ENCODE measurements at regions not wholly inside any gene's neighbourhood (a gene's known extent, or its start where the extent isn't known, plus 50 kb on each side); places are given as distances from the start of the nearest gene placed in this dataset.
"Not testable (repeated sequence)": the region's sequence is repeated elsewhere in the genome, so short reads cannot be mapped to it uniquely, and the experiment has no call there.

- 77% methylated on average over 6 of the region's 21 CpGs for WGBS (ENCODE audit: insufficient coverage, low lambda C conversion rate)
- Histone ChIP-seq H3K9me3 (ENCODE audit: control insufficient read depth, low read depth, low read length) (no peaks in the 10 kb centered on the region), H3K36me3 (ENCODE audit: control insufficient read depth, insufficient read depth, low read length) (no peaks in the 10 kb centered on the region), H3K27ac (ENCODE audit: low read length) (no peak overlapping the region), H3K27me3 (ENCODE audit: control insufficient read depth, insufficient read depth, low read length) (no peaks in the 10 kb centered on the region), H3K4me3 (ENCODE audit: low read length) (no peak overlapping the region), H3K4me1 (ENCODE audit: control insufficient read depth, insufficient read depth, low read length) (peaks cover 4% of the 10 kb centered on the region)
- DNase-seq = peak in 1 of 2 donors; percentile 28
These were observed 207.3 kb upstream of the APCDD1 start for GRCh38 chr18:10247021-10247741.

DNA sequence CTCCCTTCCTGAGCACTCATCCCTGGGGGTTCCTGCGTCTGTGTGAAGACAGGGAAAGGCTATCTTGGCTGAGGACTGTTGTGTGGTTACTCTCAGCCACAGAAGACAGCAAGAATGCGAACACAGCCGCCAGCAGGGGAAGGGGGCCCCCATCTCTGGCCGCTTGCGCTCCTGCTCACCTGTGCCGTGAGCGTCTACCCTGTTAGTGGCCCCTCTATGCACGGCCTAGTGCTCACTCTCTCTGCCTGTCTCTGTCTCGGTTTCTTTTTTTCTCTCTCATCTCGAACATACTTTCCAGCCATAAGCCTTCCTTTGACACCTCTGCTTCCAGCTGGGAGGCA lies 206.7 kb upstream of the APCDD1 start:
- no peak for DNase-seq
- Histone ChIP-seq H3K27ac (ENCODE audit: low read length) (no peak overlapping the region), H3K4me3 (ENCODE audit: low read length) (no peak overlapping the region), H3K9me3 (ENCODE audit: control insufficient read depth, low read depth, low read length) (no peaks in the 10 kb centered on the region), H3K27me3 (ENCODE audit: control insufficient read depth, insufficient read depth, low read length) (no peaks in the 10 kb centered on the region), H3K4me1 (ENCODE audit: control insufficient read depth, insufficient read depth, low read length) (peaks cover 4% of the 10 kb centered on the region), H3K36me3 (ENCODE audit: control insufficient read depth, insufficient read depth, low read length) (no peaks in the 10 kb centered on the region)
- 100% methylated on average over 2 of the region's 10 CpGs for WGBS (ENCODE audit: insufficient coverage, low lambda C conversion rate)

DNA sequence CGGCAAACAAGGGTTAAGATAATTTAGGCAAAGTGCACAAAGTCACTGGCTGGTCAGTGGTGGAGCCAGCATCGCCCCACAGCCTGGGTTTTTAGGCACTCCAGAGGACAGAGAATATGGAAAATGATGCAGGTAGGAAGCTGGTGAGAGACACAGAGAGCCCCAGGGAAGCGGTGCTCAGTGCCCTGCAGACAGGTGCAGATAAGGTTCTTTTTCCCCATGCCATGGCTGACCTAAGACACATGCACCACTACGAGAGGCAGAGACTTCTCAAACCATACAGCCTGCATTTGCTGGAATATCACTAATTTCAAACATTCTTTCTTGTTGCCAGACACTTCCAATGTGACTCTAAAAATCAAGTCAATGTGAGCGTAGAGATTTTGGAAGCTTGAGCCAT lies 205.7 kb upstream of the APCDD1 start:
- H3K27me3 ChIP-seq (ENCODE audit: control insufficient read depth, insufficient read depth, low read length) = no peaks in the 10 kb centered on the region
- no peak for DNase-seq
- H3K4me1 ChIP-seq (ENCODE audit: control insufficient read depth, insufficient read depth, low read length) = peaks cover 4% of the 10 kb centered on the region
- no peaks in the 10 kb centered on the region for H3K9me3 ChIP-seq (ENCODE audit: control insufficient read depth, low read depth, low read length)
- no peak overlapping the region for H3K4me3 ChIP-seq (ENCODE audit: low read length)
- no peak overlapping the region for H3K27ac ChIP-seq (ENCODE audit: low read length)
- H3K36me3 ChIP-seq (ENCODE audit: control insufficient read depth, insufficient read depth, low read length) = no peaks in the 10 kb centered on the region
- WGBS (ENCODE audit: insufficient coverage, low lambda C conversion rate) = no CpG with 5 or more reads among the region's 5 CpGs

- peaks cover 4% of the 10 kb centered on the region for H3K4me1 ChIP-seq (ENCODE audit: control insufficient read depth, insufficient read depth, low read length)
- no peak overlapping the region for H3K4me3 ChIP-seq (ENCODE audit: low read length)
- no peaks in the 10 kb centered on the region for H3K36me3 ChIP-seq (ENCODE audit: control insufficient read depth, insufficient read depth, low read length)
- WGBS (ENCODE audit: insufficient coverage, low lambda C conversion rate) = no CpG with 5 or more reads among the region's 3 CpGs
- no peak overlapping the region for H3K27ac ChIP-seq (ENCODE audit: low read length)
- no peak for DNase-seq
- H3K9me3 ChIP-seq (ENCODE audit: control insufficient read depth, low read depth, low read length) = no peaks in the 10 kb centered on the region
- H3K27me3 ChIP-seq (ENCODE audit: control insufficient read depth, insufficient read depth, low read length) = no peaks in the 10 kb centered on the region
These were observed 205.2 kb upstream of the APCDD1 start for GRCh38 chr18:10249270-10249669.

DNA sequence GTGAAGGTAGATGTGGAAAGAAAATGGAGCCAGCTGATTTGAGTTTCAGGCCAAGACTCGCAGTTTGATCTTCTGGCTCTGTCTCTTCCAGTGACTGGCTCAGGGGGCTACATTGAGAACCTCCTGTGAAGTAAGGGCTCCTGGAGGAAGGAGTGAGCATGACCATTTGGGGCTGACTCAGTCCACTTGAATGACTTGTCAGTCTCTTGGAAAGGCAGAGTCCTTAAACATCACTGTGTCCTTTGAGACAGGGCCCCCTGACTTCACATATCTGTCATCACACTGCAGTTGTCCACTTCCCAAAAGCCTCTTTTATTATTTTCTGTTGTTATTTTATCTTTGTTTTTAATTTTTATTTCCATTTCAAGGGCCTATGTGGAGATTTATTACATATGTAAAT lies 204.6 kb upstream of the APCDD1 start:
- WGBS (ENCODE audit: insufficient coverage, low lambda C conversion rate) = no CpG with 5 or more reads among the region's 1 CpG
- Histone ChIP-seq H3K9me3 (ENCODE audit: control insufficient read depth, low read depth, low read length) (no peaks in the 10 kb centered on the region), H3K36me3 (ENCODE audit: control insufficient read depth, insufficient read depth, low read length) (no peaks in the 10 kb centered on the region), H3K4me1 (ENCODE audit: control insufficient read depth, insufficient read depth, low read length) (peaks cover 4% of the 10 kb centered on the region), H3K27me3 (ENCODE audit: control insufficient read depth, insufficient read depth, low read length) (no peaks in the 10 kb centered on the region), H3K27ac (ENCODE audit: low read length) (no peak overlapping the region), H3K4me3 (ENCODE audit: low read length) (no peak overlapping the region)
- no peak for DNase-seq

- 90% methylated on average over 2 of the region's 4 CpGs for WGBS (ENCODE audit: insufficient coverage, low lambda C conversion rate)
- Histone ChIP-seq H3K9me3 (ENCODE audit: control insufficient read depth, low read depth, low read length) (no peaks in the 10 kb centered on the region), H3K4me3 (ENCODE audit: low read length) (no peak overlapping the region), H3K4me1 (ENCODE audit: control insufficient read depth, insufficient read depth, low read length) (peaks cover 2% of the 10 kb centered on the region), H3K27ac (ENCODE audit: low read length) (no peak overlapping the region), H3K27me3 (ENCODE audit: control insufficient read depth, insufficient read depth, low read length) (no peaks in the 10 kb centered on the region), H3K36me3 (ENCODE audit: control insufficient read depth, insufficient read depth, low read length) (no peaks in the 10 kb centered on the region)
- no peak for DNase-seq
These were observed 201.9 kb upstream of the APCDD1 start for GRCh38 chr18:10252494-10252893.

GRCh38 chr18:10252952-10253705 lies 201.3 kb upstream of the APCDD1 start:
- Histone ChIP-seq H3K36me3 (ENCODE audit: control insufficient read depth, insufficient read depth, low read length) (no peaks in the 10 kb centered on the region), H3K4me1 (ENCODE audit: control insufficient read depth, insufficient read depth, low read length) (no peaks in the 10 kb centered on the region), H3K4me3 (ENCODE audit: low read length) (no peak overlapping the region), H3K27ac (ENCODE audit: low read length) (no peak overlapping the region), H3K9me3 (ENCODE audit: control insufficient read depth, low read depth, low read length) (no peaks in the 10 kb centered on the region), H3K27me3 (ENCODE audit: control insufficient read depth, insufficient read depth, low read length) (no peaks in the 10 kb centered on the region)
- 59% methylated on average over 2 of the region's 5 CpGs for WGBS (ENCODE audit: insufficient coverage, low lambda C conversion rate)
- no peak for DNase-seq

- not testable (repeated sequence) for H3K4me1 ChIP-seq (ENCODE audit: control insufficient read depth, insufficient read depth, low read length); H3K4me3 ChIP-seq (ENCODE audit: low read length); DNase-seq; H3K27me3 ChIP-seq (ENCODE audit: control insufficient read depth, insufficient read depth, low read length); H3K27ac ChIP-seq (ENCODE audit: low read length); H3K36me3 ChIP-seq (ENCODE audit: control insufficient read depth, insufficient read depth, low read length); H3K9me3 ChIP-seq (ENCODE audit: control insufficient read depth, low read depth, low read length)
- 100% methylated on average over 1 of the region's 3 CpGs for WGBS (ENCODE audit: insufficient coverage, low lambda C conversion rate)
These were observed 198.2 kb upstream of the APCDD1 start for GRCh38 chr18:10256276-10256675.

DNA sequence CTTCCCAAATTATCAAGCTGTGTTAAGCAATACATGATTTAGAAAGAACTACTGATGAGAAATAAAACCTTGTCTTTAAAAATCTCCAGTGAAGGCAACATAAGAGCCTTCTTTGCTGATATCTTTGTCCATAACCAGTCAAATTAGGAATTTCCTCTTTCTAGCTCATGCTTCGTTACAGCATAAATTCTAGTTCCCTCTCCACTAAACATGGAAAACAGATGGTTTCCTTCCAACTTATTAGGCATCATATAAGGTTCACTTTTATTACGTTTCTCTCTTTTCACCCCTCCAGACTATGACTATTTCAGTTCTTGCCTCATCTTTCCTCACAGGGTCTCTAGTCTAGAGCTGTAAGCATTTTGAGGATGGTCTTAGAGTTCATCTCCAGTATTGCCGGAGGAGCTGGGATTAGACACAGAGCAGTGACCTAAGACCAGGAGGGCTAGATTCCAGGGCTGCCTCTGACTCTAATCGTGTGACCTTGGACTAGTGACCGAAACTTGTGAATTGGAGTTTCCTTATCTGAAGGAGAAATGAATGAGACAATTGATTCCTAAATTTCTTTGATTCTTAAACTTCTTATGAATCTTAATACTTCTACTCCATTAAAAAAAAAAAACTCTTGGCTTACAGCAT lies 195.5 kb upstream of the APCDD1 start:
- Histone ChIP-seq H3K27ac (ENCODE audit: low read length) (no peak overlapping the region), H3K4me1 (ENCODE audit: control insufficient read depth, insufficient read depth, low read length) (no peaks in the 10 kb centered on the region), H3K9me3 (ENCODE audit: control insufficient read depth, low read depth, low read length) (no peaks in the 10 kb centered on the region), H3K4me3 (ENCODE audit: low read length) (no peak overlapping the region), H3K36me3 (ENCODE audit: control insufficient read depth, insufficient read depth, low read length) (no peaks in the 10 kb centered on the region), H3K27me3 (ENCODE audit: control insufficient read depth, insufficient read depth, low read length) (no peaks in the 10 kb centered on the region)
- no peak for DNase-seq
- WGBS (ENCODE audit: insufficient coverage, low lambda C conversion rate) = 80% methylated on average over 2 of the region's 5 CpGs

- Histone ChIP-seq H3K36me3 (ENCODE audit: control insufficient read depth, insufficient read depth, low read length) (no peaks in the 10 kb centered on the region), H3K9me3 (ENCODE audit: control insufficient read depth, low read depth, low read length) (no peaks in the 10 kb centered on the region), H3K4me3 (ENCODE audit: low read length) (no peak overlapping the region), H3K4me1 (ENCODE audit: control insufficient read depth, insufficient read depth, low read length) (no peaks in the 10 kb centered on the region), H3K27me3 (ENCODE audit: control insufficient read depth, insufficient read depth, low read length) (no peaks in the 10 kb centered on the region), H3K27ac (ENCODE audit: low read length) (no peak overlapping the region)
- DNase-seq = no peak
- 57% methylated on average over 1 of the region's 3 CpGs for WGBS (ENCODE audit: insufficient coverage, low lambda C conversion rate)
These were observed 194.5 kb upstream of the APCDD1 start for GRCh38 chr18:10259901-10260300.

Measured in large intestine (tissue), 3 donors.